ENCODE measurements at regions not wholly inside any gene's neighbourhood (a gene's known extent, or its start where the extent isn't known, plus 50 kb on each side); places are given as distances from the start of the nearest gene placed in this dataset.
A peak's percentile ranks its signal among the peaks of the same experiment; 100 is the strongest.

GRCh38 chr1:108072776-108073175 lies 107.8 kb upstream of the VAV3 start:
- Histone ChIP-seq H3K27me3 (ENCODE audit: insufficient read depth, low read length, poor library complexity, severe bottlenecking) (no peaks in the 10 kb centered on the region), H3K79me2 (ENCODE audit: insufficient read depth, low read length) (no peaks in the 10 kb centered on the region), H4K20me1 (ENCODE audit: insufficient read depth, low read length, poor library complexity, severe bottlenecking) (no peaks in the 10 kb centered on the region), H3K36me3 (ENCODE audit: insufficient read depth, low read length) (no peaks in the 10 kb centered on the region), H3K9ac (ENCODE audit: low read depth, low read length, poor library complexity, severe bottlenecking) (no peak overlapping the region), H3F3A (ENCODE audit: low read depth) (peaks cover 3% of the 10 kb centered on the region; the same call in 1 of the 2 replicates), H2AFZ (ENCODE audit: low read length) (0 out of 2 replicates have a peak overlapping the region, but pooled peaks have one; percentile 56), H3K4me1 (ENCODE audit: insufficient read depth, low read length, poor library complexity, severe bottlenecking) (peaks cover 50% of the 10 kb centered on the region), H3K9me2 (replicated peaks; ENCODE audit: low read depth, low read length) (no peaks in the 10 kb centered on the region), H3K4me3 (ENCODE audit: low read length, poor library complexity, severe bottlenecking) (no peak overlapping the region), H3K4me2 (ENCODE audit: low read depth, low read length, poor library complexity, severe bottlenecking) (no peak overlapping the region), H3K9me3 (ENCODE audit: insufficient read depth, low read depth, low read length) (no peaks in the 10 kb centered on the region)
- TF ChIP-seq EZH2phosphoT487 (IDR thresholded peaks at IDR 0.05; ENCODE audit: borderline replicate concordance), result no peak
- TF ChIP-seq, protein P1, sequence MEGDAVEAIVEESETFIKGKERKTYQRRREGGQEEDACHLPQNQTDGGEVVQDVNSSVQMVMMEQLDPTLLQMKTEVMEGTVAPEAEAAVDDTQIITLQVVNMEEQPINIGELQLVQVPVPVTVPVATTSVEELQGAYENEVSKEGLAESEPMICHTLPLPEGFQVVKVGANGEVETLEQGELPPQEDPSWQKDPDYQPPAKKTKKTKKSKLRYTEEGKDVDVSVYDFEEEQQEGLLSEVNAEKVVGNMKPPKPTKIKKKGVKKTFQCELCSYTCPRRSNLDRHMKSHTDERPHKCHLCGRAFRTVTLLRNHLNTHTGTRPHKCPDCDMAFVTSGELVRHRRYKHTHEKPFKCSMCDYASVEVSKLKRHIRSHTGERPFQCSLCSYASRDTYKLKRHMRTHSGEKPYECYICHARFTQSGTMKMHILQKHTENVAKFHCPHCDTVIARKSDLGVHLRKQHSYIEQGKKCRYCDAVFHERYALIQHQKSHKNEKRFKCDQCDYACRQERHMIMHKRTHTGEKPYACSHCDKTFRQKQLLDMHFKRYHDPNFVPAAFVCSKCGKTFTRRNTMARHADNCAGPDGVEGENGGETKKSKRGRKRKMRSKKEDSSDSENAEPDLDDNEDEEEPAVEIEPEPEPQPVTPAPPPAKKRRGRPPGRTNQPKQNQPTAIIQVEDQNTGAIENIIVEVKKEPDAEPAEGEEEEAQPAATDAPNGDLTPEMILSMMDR (conservative IDR thresholded peaks at IDR 0.05; ENCODE audit: low read length), result no peak

GRCh38 chr1:108072212-108072611 lies 107.2 kb upstream of the VAV3 start:
- Histone ChIP-seq H4K20me1 (ENCODE audit: insufficient read depth, low read length, poor library complexity, severe bottlenecking) (no peaks in the 10 kb centered on the region), H3K4me2 (ENCODE audit: low read depth, low read length, poor library complexity, severe bottlenecking) (no peak overlapping the region), H3K9me2 (replicated peaks; ENCODE audit: low read depth, low read length) (no peaks in the 10 kb centered on the region), H3K4me3 (ENCODE audit: low read length, poor library complexity, severe bottlenecking) (no peak overlapping the region), H3K27me3 (ENCODE audit: insufficient read depth, low read length, poor library complexity, severe bottlenecking) (no peaks in the 10 kb centered on the region), H3K79me2 (ENCODE audit: insufficient read depth, low read length) (no peaks in the 10 kb centered on the region), H2AFZ (ENCODE audit: low read length) (peak overlapping the region; percentile 56; the same call in 1 of the 2 replicates), H3K9ac (ENCODE audit: low read depth, low read length, poor library complexity, severe bottlenecking) (peak overlapping the region; percentile 33), H3F3A (ENCODE audit: low read depth) (no peaks in the 10 kb centered on the region), H3K4me1 (ENCODE audit: insufficient read depth, low read length, poor library complexity, severe bottlenecking) (peaks cover 48% of the 10 kb centered on the region), H3K36me3 (ENCODE audit: insufficient read depth, low read length) (no peaks in the 10 kb centered on the region), H3K9me3 (ENCODE audit: insufficient read depth, low read depth, low read length) (no peaks in the 10 kb centered on the region)
- no peak for TF ChIP-seq EZH2phosphoT487 (IDR thresholded peaks at IDR 0.05; ENCODE audit: borderline replicate concordance)
- TF ChIP-seq, protein P1 (conservative IDR thresholded peaks at IDR 0.05; ENCODE audit: low read length), result no peak

GRCh38 chr1:108071601-108072000 lies 106.6 kb upstream of the VAV3 start:
- Histone ChIP-seq H3K9me3 (ENCODE audit: insufficient read depth, low read depth, low read length) (no peaks in the 10 kb centered on the region), H2AFZ (ENCODE audit: low read length) (no peak overlapping the region), H3K9me2 (replicated peaks; ENCODE audit: low read depth, low read length) (no peaks in the 10 kb centered on the region), H3K27me3 (ENCODE audit: insufficient read depth, low read length, poor library complexity, severe bottlenecking) (no peaks in the 10 kb centered on the region), H3K4me2 (ENCODE audit: low read depth, low read length, poor library complexity, severe bottlenecking) (no peak overlapping the region), H3K4me1 (ENCODE audit: insufficient read depth, low read length, poor library complexity, severe bottlenecking) (peaks cover 42% of the 10 kb centered on the region), H3K79me2 (ENCODE audit: insufficient read depth, low read length) (no peaks in the 10 kb centered on the region), H3K4me3 (ENCODE audit: low read length, poor library complexity, severe bottlenecking) (no peak overlapping the region), H3F3A (ENCODE audit: low read depth) (no peaks in the 10 kb centered on the region), H3K36me3 (ENCODE audit: insufficient read depth, low read length) (no peaks in the 10 kb centered on the region), H4K20me1 (ENCODE audit: insufficient read depth, low read length, poor library complexity, severe bottlenecking) (no peaks in the 10 kb centered on the region), H3K9ac (ENCODE audit: low read depth, low read length, poor library complexity, severe bottlenecking) (no peak overlapping the region)
- no peak for TF ChIP-seq EZH2phosphoT487 (IDR thresholded peaks at IDR 0.05; ENCODE audit: borderline replicate concordance)
- TF ChIP-seq, protein P1 (conservative IDR thresholded peaks at IDR 0.05; ENCODE audit: low read length), result no peak

Measured in Loucy (cell line).